ENCODE measurements at regions not wholly inside any gene's neighbourhood (a gene's known extent, or its start where the extent isn't known, plus 50 kb on each side); places are given as distances from the start of the nearest gene placed in this dataset.

GRCh38 chr7:155231241-155231800, 66.4 kb upstream of the INSIG1 start (continued):
- TF ChIP-seq, protein P1, sequence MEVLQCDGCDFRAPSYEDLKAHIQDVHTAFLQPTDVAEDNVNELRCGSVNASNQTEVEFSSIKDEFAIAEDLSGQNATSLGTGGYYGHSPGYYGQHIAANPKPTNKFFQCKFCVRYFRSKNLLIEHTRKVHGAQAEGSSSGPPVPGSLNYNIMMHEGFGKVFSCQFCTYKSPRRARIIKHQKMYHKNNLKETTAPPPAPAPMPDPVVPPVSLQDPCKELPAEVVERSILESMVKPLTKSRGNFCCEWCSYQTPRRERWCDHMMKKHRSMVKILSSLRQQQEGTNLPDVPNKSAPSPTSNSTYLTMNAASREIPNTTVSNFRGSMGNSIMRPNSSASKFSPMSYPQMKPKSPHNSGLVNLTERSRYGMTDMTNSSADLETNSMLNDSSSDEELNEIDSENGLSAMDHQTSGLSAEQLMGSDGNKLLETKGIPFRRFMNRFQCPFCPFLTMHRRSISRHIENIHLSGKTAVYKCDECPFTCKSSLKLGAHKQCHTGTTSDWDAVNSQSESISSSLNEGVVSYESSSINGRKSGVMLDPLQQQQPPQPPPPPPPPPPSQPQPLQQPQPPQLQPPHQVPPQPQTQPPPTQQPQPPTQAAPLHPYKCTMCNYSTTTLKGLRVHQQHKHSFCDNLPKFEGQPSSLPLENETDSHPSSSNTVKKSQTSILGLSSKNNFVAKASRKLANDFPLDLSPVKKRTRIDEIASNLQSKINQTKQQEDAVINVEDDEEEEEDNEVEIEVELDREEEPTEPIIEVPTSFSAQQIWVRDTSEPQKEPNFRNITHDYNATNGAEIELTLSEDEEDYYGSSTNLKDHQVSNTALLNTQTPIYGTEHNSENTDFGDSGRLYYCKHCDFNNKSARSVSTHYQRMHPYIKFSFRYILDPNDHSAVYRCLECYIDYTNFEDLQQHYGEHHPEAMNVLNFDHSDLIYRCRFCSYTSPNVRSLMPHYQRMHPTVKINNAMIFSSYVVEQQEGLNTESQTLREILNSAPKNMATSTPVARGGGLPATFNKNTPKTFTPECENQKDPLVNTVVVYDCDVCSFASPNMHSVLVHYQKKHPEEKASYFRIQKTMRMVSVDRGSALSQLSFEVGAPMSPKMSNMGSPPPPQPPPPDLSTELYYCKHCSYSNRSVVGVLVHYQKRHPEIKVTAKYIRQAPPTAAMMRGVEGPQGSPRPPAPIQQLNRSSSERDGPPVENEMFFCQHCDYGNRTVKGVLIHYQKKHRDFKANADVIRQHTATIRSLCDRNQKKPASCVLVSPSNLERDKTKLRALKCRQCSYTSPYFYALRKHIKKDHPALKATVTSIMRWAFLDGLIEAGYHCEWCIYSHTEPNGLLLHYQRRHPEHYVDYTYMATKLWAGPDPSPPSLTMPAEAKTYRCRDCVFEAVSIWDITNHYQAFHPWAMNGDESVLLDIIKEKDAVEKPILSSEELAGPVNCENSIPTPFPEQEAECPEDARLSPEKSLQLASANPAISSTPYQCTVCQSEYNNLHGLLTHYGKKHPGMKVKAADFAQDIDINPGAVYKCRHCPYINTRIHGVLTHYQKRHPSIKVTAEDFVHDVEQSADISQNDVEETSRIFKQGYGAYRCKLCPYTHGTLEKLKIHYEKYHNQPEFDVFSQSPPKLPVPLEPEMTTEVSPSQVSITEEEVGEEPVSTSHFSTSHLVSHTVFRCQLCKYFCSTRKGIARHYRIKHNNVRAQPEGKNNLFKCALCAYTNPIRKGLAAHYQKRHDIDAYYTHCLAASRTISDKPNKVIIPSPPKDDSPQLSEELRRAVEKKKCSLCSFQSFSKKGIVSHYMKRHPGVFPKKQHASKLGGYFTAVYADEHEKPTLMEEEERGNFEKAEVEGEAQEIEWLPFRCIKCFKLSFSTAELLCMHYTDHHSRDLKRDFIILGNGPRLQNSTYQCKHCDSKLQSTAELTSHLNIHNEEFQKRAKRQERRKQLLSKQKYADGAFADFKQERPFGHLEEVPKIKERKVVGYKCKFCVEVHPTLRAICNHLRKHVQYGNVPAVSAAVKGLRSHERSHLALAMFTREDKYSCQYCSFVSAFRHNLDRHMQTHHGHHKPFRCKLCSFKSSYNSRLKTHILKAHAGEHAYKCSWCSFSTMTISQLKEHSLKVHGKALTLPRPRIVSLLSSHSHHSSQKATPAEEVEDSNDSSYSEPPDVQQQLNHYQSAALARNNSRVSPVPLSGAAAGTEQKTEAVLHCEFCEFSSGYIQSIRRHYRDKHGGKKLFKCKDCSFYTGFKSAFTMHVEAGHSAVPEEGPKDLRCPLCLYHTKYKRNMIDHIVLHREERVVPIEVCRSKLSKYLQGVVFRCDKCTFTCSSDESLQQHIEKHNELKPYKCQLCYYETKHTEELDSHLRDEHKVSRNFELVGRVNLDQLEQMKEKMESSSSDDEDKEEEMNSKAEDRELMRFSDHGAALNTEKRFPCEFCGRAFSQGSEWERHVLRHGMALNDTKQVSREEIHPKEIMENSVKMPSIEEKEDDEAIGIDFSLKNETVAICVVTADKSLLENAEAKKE (CRISPR knock-in tag; IDR thresholded peaks at IDR 0.05): no peak
- TF ChIP-seq CTCF (conservative IDR thresholded peaks at IDR 0.05; ENCODE audit: low read depth in 2 of 2): no peak

DNA sequence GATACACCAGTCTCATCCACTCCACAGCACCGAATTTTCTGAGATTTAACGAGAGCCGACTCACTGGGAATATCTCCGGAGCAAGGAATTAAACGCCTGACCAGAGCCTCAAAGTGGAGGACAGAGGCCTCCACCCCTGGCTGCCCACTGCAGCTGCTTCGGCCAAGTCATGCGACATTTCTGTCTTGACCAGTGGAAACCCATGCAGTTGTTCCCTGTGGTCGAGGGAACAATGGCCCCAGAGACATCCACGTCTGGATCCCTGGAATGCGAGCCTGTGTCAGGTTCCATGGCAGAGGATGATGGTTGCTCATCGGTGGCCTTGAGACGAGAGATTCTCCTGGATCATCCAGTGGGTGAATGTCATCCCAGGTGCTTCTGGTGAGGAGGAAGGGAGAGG, 65.7 kb upstream of the INSIG1 start:
- no peak for ATAC-seq
- H3K4me3 Mint-ChIP-seq: no peak overlapping the region
- no peak overlapping the region for H3K27ac ChIP-seq (ENCODE audit: low read depth)
- no peaks in the 10 kb centered on the region for H3K9me2 ChIP-seq (ENCODE audit: insufficient read depth)
- DNase-seq (ENCODE audit: low spot score): no peak
- H3K27me3 Mint-ChIP-seq (ENCODE audit: insufficient read depth, low read depth, poor library complexity): peaks cover 21% of the 10 kb centered on the region
- H3K4me3 ChIP-seq: no peak overlapping the region
- no peaks in the 10 kb centered on the region; the same call in 2 of the 3 replicates for H3K9me3 Mint-ChIP-seq
- H3K27ac Mint-ChIP-seq: no peak overlapping the region
- no peaks in the 10 kb centered on the region for H3K79me2 ChIP-seq (replicated peaks; ENCODE audit: insufficient read depth)
- H3K4me1 ChIP-seq (ENCODE audit: insufficient read depth): peaks cover 14% of the 10 kb centered on the region
- no peaks in the 10 kb centered on the region; the same call in 1 of the 3 replicates for H3K36me3 Mint-ChIP-seq (ENCODE audit: low read depth)
- H3K4me1 Mint-ChIP-seq: peaks cover 23% of the 10 kb centered on the region
- no peak overlapping the region for H3K4me2 ChIP-seq
- H3F3A ChIP-seq (replicated peaks; ENCODE audit: low read depth): no peaks in the 10 kb centered on the region
- no peaks in the 10 kb centered on the region for H3K36me3 ChIP-seq (ENCODE audit: insufficient read depth)
- no peaks in the 10 kb centered on the region for H3K27me3 ChIP-seq (ENCODE audit: insufficient read depth)
- no peaks in the 10 kb centered on the region for H4K20me1 ChIP-seq (replicated peaks; ENCODE audit: insufficient read depth)
- H2AFZ ChIP-seq: no peak overlapping the region
- no peak for TF ChIP-seq ZNF331 (CRISPR knock-in tag; IDR thresholded peaks at IDR 0.05; ENCODE audit: low read depth)
- no peak for TF ChIP-seq POLR2AphosphoS5 (IDR thresholded peaks at IDR 0.05; ENCODE audit: low read depth)
- no peak for TF ChIP-seq ZNF114 (CRISPR knock-in tag; IDR thresholded peaks at IDR 0.05)
- TF ChIP-seq, protein P2, sequence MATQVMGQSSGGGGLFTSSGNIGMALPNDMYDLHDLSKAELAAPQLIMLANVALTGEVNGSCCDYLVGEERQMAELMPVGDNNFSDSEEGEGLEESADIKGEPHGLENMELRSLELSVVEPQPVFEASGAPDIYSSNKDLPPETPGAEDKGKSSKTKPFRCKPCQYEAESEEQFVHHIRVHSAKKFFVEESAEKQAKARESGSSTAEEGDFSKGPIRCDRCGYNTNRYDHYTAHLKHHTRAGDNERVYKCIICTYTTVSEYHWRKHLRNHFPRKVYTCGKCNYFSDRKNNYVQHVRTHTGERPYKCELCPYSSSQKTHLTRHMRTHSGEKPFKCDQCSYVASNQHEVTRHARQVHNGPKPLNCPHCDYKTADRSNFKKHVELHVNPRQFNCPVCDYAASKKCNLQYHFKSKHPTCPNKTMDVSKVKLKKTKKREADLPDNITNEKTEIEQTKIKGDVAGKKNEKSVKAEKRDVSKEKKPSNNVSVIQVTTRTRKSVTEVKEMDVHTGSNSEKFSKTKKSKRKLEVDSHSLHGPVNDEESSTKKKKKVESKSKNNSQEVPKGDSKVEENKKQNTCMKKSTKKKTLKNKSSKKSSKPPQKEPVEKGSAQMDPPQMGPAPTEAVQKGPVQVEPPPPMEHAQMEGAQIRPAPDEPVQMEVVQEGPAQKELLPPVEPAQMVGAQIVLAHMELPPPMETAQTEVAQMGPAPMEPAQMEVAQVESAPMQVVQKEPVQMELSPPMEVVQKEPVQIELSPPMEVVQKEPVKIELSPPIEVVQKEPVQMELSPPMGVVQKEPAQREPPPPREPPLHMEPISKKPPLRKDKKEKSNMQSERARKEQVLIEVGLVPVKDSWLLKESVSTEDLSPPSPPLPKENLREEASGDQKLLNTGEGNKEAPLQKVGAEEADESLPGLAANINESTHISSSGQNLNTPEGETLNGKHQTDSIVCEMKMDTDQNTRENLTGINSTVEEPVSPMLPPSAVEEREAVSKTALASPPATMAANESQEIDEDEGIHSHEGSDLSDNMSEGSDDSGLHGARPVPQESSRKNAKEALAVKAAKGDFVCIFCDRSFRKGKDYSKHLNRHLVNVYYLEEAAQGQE (IDR thresholded peaks at IDR 0.05; ENCODE audit: unreplicated experiment): no peak
- no peak for TF ChIP-seq JUNB (IDR thresholded peaks at IDR 0.05; ENCODE audit: unreplicated experiment)
- no peak for TF ChIP-seq STAT1 (IDR thresholded peaks at IDR 0.05; ENCODE audit: unreplicated experiment)

Measured in GM23338 (cell line).